Activated T-cell treated with anti-CD3 and anti-CD28 coated beads, Interleukin-2, amount 50 U/mL, for 72 hours (primary cell): ENCODE measurements at regions not wholly inside any gene's neighbourhood (a gene's known extent, or its start where the extent isn't known, plus 50 kb on each side); places are given as distances from the start of the nearest gene placed in this dataset.
"Not testable (repeated sequence)": the region's sequence is repeated elsewhere in the genome, so short reads cannot be mapped to it uniquely, and the experiment has no call there.

Experiments
- ATAC-seq, 2 donors: fragments of 150-1000 bp; cut with Tn5 transposase; replicated peaks in 1 of 2; 2 replicates each; pipeline ENCODE4 v1.10.0; 2021; ENCODE audit warnings: moderate library complexity in 2 of 2, mild to moderate bottlenecking in 1 of 2
- DNase-seq, 2 donors: peaks; one replicate each; pipeline ENCODE4 v3.0.0; 2021 to 2022; ENCODE audit warnings: mixed read lengths in 1 of 2
- H3K27ac Mint-ChIP-seq: one replicate; pipeline ENCODE4 v1.8.0; 2022; ENCODE audit warnings: mild to moderate bottlenecking, moderate library complexity, mixed read lengths
- H3K27me3 Mint-ChIP-seq: one replicate; pipeline ENCODE4 v1.8.0; 2022; ENCODE audit warnings: low read depth, mixed read lengths
- H3K36me3 Mint-ChIP-seq, 2 donors: one replicate each; pipeline ENCODE4 v1.8.0; 2022; ENCODE audit warnings: mixed read lengths in 2 of 2, mild to moderate bottlenecking in 1 of 2; ENCODE audit not compliant: insufficient read depth in 2 of 2
- H3K4me1 Mint-ChIP-seq: one replicate; pipeline ENCODE4 v1.8.0; 2022; ENCODE audit warnings: low read depth, mixed read lengths
- H3K4me3 Mint-ChIP-seq, 2 donors: one replicate each; pipeline ENCODE4 v1.8.0; 2022; ENCODE audit warnings: mild to moderate bottlenecking in 2 of 2, mixed read lengths in 2 of 2, moderate library complexity in 2 of 2
- H3K9me3 Mint-ChIP-seq, 2 donors: one replicate each; pipeline ENCODE4 v1.8.0; 2022; ENCODE audit warnings: mixed read lengths in 2 of 2

DNA sequence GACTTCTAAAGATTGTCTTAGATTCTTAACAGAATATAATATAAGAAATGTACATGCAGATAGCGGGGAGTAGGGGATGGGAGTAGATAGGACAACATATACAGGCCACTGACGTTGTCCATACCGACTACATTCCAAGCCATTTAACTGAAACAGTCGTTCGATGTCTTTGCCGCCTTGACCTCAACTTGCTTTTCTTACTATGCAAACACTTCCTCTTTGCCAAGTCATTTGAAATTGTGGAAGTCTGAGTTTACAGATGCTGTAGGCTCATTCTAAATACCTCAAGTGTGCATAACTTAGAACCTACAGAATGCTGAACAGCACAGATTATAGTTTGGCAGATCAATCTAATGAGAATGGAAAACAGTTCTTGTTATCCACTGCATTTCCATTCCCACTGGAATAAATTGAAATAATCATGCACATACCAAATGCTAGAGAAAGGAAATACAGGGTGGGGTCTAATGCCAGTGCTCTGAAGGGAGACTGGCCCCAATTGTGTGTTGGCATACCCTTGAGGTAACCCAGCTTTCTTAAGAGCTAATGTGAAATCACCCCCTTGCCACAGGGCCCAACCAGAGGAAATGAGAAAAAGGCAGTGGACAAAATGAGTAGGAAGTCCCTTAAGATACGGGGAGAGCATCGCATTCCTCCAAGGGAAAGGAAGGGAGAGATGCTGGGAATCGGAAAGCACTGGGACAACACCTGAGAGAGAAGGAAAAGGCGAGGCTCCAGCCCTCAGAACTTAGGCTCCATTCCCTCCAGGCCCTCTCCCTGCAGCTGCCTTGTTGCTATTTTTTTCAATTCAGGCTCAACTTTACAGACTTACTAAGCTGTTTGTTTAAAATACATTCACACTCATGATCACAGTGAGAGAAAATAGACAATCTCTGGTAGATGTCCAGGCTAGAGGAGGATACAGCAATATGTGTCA, 380.9 kb upstream of the TMTC1 start:
- Mint-ChIP-seq H3K9me3 (no peaks in the 10 kb centered on the region), H3K4me3 (no peak overlapping the region), H3K36me3 (no peaks in the 10 kb centered on the region), H3K27me3 (no peaks in the 10 kb centered on the region), H3K4me1 (no peaks in the 10 kb centered on the region), H3K27ac (no peak overlapping the region)
- DNase-seq, result no peak
- ATAC-seq, result no peak

DNA sequence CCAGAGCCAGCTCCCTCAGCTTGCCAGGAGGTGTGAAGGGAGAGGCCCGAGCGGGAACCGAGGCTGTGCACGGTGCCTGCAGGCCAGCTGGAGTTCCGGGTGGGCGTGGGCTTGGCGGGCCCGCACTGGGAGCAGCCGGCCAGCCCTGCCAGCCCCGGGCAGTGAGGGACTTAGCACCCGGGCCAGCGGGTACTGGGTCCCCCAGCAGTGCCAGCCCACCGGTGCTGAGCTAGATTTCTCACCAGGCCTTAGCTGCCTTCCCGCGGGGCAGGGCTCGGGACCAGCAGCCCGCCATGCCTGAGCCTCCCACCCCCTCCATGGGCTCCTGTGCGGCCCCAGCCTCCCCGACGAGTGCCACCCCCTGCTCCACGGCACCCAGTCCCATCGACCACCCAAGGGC, 373.1 kb upstream of the TMTC1 start:
- not testable (repeated sequence) for H3K4me1 Mint-ChIP-seq, H3K9me3 Mint-ChIP-seq, H3K27me3 Mint-ChIP-seq, H3K27ac Mint-ChIP-seq, H3K36me3 Mint-ChIP-seq, DNase-seq, ATAC-seq, H3K4me3 Mint-ChIP-seq

DNA sequence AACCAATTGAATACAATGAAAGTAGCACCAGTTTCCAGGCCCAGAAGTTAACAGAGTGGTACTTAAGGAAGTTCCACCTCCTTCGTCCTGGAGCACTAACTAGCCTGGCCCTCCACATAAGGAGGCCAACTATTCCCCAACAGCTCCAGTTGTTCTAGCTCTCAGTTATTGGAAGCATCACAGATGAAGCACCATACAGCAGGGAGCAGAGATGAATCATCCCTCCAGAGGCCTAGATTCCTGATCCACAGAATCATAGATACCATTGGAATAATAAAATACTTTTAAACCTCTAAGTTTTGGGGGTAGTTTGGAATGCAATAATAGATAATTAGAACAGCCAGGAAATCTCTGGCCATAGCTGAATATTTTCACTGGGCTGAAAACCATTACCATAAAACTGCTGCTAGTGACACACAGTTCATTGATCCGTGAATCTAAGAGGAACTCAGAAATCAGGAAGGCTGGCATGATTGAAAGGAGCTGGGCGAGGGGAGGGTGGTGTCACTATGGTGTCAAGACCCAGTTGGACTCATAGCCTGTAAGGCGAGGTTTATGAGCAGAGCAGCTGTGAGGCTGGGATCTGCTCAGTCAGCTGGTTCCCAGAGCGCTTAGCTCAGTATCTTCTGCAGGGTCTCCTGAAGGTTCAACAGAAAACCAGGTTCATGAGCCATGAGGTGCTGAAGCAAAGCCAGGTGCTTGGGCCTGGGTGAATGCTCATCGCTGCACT, 371.4 kb upstream of the TMTC1 start:
- DNase-seq (no peak), ATAC-seq (no peak)
- H3K27ac Mint-ChIP-seq, result no peak overlapping the region
- H3K4me1 Mint-ChIP-seq, result no peaks in the 10 kb centered on the region
- no peaks in the 10 kb centered on the region for H3K36me3 Mint-ChIP-seq
- H3K4me3 Mint-ChIP-seq, result no peak overlapping the region
- H3K27me3 Mint-ChIP-seq, result no peaks in the 10 kb centered on the region
- peaks cover 2 to 6% of the 10 kb centered on the region in 2 donors for H3K9me3 Mint-ChIP-seq

DNA sequence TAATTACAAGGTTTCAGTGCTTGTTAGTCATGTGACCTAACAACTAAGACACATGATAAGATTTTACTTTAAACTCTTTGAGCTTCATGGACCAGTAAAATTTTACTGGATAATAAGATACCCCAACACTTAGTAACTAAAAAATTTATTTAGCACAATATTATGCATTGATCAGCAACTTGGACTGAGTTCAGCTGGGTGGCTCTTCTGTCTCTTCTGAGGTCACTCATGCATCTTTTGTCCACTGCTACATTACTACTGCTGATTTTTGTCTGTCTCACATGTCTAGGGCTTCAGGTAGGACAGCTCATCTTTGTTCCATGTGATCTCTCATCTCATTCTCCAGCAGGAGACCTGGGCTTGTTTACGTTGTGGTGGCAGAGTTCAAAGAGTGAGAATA, 370.2 kb upstream of the TMTC1 start:
- Mint-ChIP-seq H3K36me3 (no peaks in the 10 kb centered on the region), H3K27me3 (no peaks in the 10 kb centered on the region), H3K9me3 (peaks cover 2 to 6% of the 10 kb centered on the region in 2 donors), H3K4me1 (no peaks in the 10 kb centered on the region), H3K27ac (no peak overlapping the region), H3K4me3 (no peak overlapping the region)
- ATAC-seq (no peak), DNase-seq (no peak)

DNA sequence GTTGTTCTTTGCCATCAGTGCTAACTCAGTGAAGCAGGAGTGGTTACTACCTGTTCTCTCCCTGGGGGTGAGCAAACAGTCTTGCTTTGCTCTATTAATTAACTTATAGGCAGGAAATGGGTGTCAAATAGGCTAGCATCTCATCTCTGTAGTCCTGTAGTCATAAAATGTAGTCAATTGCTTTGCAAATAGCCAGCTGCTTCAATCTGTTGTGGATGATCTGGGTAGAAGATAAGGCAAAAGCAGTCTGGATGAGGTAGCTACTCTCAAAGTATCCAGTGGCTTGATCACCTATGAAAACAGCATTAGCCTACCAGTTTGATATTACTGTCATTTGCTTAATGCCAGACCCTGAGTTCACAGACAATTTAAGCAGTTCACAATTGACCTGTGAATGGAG, 369.0 kb upstream of the TMTC1 start:
- H3K36me3 Mint-ChIP-seq, result no peaks in the 10 kb centered on the region
- H3K4me1 Mint-ChIP-seq, result no peaks in the 10 kb centered on the region
- no peak overlapping the region for H3K4me3 Mint-ChIP-seq
- ATAC-seq, result no peak
- no peak for DNase-seq
- no peak overlapping the region for H3K27ac Mint-ChIP-seq
- no peaks in the 10 kb centered on the region for H3K27me3 Mint-ChIP-seq
- H3K9me3 Mint-ChIP-seq, result peaks cover 2 to 6% of the 10 kb centered on the region in 2 donors

DNA sequence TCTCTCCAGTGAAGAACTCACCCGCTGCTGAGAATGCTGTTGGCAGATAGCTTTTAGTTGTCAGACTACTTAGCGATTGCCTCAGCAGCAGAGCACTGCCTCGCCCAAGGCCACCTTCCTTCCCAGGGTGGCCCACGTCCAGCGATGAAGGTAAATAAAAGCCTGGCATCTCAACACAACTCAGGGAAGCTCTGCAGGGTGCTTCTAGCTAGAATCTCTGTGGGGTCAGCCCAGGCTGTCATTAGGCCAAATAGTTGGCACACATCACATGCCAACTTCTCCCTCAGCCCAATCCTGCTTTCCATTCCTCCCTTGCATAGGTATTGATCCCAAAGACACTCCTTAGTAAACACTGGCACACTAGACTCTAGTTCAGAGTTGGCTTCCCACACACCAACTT, 368.1 kb upstream of the TMTC1 start:
- H3K27ac Mint-ChIP-seq, result no peak overlapping the region
- H3K9me3 Mint-ChIP-seq, result peaks cover 2 to 6% of the 10 kb centered on the region in 2 donors
- H3K36me3 Mint-ChIP-seq, result no peaks in the 10 kb centered on the region
- H3K4me1 Mint-ChIP-seq, result no peaks in the 10 kb centered on the region
- ATAC-seq (no peak), DNase-seq (no peak)
- H3K27me3 Mint-ChIP-seq, result no peaks in the 10 kb centered on the region
- H3K4me3 Mint-ChIP-seq, result no peak overlapping the region

DNA sequence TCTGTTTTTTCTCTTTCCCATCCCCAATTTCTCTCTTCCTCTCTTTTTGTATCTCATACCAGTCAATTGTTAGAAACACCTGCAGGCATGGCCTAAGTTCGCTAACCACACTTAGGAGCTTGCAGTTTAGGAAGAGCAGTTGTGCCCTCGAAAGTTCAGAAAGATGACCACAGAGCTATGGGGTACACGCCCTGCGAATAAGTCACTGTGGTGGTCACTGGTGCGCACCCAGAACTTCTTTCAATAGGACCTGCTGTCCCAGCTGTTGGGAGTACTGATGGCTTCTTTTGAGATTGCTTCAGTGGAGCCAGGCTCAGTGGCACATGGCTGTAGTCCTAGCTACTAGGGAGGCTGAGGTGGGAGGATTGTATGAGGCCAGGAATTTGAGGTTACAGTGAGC, 362.8 kb upstream of the TMTC1 start:
- H3K4me3 Mint-ChIP-seq, result no peak overlapping the region

DNA sequence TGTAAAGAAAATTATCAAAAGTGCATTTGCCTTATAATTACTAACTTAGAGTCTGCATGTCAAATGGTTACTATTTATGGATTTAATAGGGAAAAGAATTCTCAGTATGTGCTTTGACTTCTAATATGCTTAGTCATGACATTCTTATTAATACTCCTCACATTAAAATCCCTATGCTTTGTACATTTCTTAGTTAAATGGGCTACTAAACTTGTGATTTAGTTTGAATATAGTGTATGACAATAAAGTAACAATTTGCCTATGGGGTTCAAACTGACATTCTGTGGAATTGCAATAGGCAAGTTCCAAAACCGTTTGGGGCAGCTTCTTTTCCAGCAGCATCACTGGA, 361.9 kb upstream of the TMTC1 start:
- no peak for ATAC-seq
- H3K4me3 Mint-ChIP-seq, result no peak overlapping the region

More for the DNA sequence above, 362.8 kb upstream of the TMTC1 start:
- H3K36me3 Mint-ChIP-seq, result no peaks in the 10 kb centered on the region
- no peak overlapping the region for H3K27ac Mint-ChIP-seq
- no peaks in the 10 kb centered on the region for H3K9me3 Mint-ChIP-seq
- DNase-seq (no peak), ATAC-seq (no peak)
- no peaks in the 10 kb centered on the region for H3K4me1 Mint-ChIP-seq
- no peaks in the 10 kb centered on the region for H3K27me3 Mint-ChIP-seq

DNA sequence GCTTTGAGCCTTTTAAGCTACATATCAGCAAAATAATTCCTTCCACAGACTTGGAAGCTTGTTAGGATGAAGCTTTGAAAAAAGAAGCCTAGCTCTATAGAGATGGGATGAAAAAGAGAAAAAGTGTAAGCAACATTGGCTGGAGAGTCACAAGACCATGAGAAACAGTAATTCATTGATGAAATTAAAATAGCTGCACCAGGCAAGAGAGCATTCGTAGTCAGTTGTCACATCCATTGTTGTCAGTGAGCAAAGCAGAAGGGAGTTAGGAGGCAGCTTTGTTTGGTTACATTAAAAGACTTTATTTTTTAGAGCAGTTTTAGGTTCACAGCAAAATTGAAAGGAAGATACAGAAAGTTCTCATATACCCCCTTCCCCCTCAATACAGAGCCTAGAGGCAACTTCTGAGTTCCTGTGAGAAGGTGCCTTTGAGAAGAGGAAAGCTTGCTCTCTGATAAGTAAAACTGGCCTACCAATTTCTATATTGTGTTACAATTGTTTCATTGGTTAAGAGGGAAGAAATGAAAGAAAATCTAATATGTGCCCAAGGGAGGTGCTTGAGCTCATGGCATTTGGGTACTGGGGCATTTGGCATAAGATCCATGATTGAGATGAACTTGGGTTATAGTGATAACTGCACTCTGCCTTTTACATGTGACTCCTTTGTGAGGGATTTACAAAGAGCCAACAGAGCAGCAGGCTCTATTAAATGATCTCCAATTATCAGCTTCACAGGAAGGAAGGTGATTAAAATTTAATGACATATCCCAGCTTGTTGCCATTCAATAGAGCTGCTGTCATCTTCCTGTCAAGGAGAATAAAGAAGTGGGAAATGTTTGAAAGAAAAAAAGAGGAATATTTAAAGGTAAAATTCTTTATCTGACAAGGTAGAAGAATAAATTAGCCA, 361.3 kb upstream of the TMTC1 start:
- Mint-ChIP-seq H3K4me1 (no peaks in the 10 kb centered on the region), H3K27ac (no peak overlapping the region), H3K27me3 (no peaks in the 10 kb centered on the region), H3K36me3 (no peaks in the 10 kb centered on the region), H3K4me3 (no peak overlapping the region), H3K9me3 (peaks cover 0 to 2% of the 10 kb centered on the region in 2 donors)
- ATAC-seq (no peak), DNase-seq (no peak)

More for the DNA sequence above, 361.9 kb upstream of the TMTC1 start:
- Mint-ChIP-seq H3K9me3 (no peaks in the 10 kb centered on the region), H3K27ac (no peak overlapping the region), H3K4me1 (no peaks in the 10 kb centered on the region), H3K36me3 (no peaks in the 10 kb centered on the region), H3K27me3 (no peaks in the 10 kb centered on the region)
- no peak for DNase-seq

DNA sequence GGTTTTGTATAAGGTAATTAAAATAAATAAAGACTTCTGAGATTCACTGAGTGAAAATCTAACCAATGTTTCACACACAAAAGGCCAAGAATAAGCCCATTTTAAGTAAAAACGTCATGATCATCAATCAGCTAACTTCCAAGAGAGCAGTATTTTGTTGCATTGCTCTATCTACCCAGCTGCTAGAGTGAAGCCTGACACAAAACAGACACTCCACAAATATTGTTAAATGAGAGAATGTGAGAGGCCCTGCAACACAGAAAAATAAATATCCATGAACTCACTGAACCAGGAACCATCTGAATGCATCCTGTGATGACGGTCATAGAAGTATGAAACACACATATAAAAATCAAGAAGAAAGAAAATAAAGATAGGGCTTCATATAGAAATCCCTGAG, 358.6 kb upstream of the TMTC1 start:
- DNase-seq (no peak), ATAC-seq (no peak)
- H3K9me3 Mint-ChIP-seq, result peaks cover 0 to 3% of the 10 kb centered on the region in 2 donors
- H3K27me3 Mint-ChIP-seq, result no peaks in the 10 kb centered on the region
- H3K4me3 Mint-ChIP-seq, result no peak overlapping the region
- H3K27ac Mint-ChIP-seq, result no peak overlapping the region
- H3K4me1 Mint-ChIP-seq, result no peaks in the 10 kb centered on the region
- no peaks in the 10 kb centered on the region for H3K36me3 Mint-ChIP-seq

DNA sequence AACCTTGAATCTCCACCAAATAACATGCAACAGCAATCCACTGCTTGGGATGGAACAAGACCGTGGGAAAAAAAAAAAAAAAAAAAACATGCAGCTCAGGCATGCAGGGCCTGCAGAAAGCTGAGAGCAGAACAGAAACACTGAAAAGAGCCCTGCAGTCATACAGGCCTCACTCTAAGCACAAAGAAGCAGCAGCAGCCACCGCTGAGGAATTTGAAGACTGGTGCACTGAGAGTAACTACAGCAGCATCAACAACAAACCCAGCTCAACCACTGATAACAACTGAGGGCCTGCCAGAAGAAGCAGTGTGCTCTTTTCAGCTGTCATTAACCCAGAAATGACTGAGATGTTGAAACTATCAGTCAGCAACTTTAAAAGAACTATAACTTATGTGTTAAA, 354.7 kb upstream of the TMTC1 start:
- DNase-seq (no peak), ATAC-seq (no peak)
- Mint-ChIP-seq H3K36me3 (no peaks in the 10 kb centered on the region), H3K27me3 (no peaks in the 10 kb centered on the region), H3K27ac (no peak overlapping the region), H3K9me3 (peaks cover 0 to 3% of the 10 kb centered on the region in 2 donors), H3K4me1 (no peaks in the 10 kb centered on the region), H3K4me3 (no peak overlapping the region)

DNA sequence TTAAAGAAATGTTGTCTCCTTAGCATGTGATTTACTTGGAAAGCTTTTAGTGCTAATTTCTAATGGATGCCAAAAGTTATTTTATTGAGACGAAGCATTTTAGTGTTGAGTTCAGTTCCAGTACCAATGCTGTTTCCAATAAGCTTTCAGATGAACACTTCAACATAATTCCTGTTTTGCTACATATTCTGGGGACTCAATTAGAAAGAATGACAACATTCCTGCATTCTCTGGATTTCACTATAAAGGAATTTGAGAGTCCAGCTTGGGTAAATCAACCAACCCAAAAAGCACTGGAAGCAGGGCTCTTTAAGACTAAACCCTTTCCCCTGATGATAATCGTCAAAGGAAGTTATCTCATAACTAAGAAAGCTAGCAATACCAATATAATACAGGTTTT, 353.0 kb upstream of the TMTC1 start:
- H3K4me3 Mint-ChIP-seq, result no peak overlapping the region
- H3K27me3 Mint-ChIP-seq, result no peaks in the 10 kb centered on the region
- H3K36me3 Mint-ChIP-seq, result no peaks in the 10 kb centered on the region
- peaks cover 2 to 3% of the 10 kb centered on the region in 2 donors for H3K9me3 Mint-ChIP-seq
- no peaks in the 10 kb centered on the region for H3K4me1 Mint-ChIP-seq
- no peak for ATAC-seq
- DNase-seq, result no peak
- no peak overlapping the region for H3K27ac Mint-ChIP-seq

DNA sequence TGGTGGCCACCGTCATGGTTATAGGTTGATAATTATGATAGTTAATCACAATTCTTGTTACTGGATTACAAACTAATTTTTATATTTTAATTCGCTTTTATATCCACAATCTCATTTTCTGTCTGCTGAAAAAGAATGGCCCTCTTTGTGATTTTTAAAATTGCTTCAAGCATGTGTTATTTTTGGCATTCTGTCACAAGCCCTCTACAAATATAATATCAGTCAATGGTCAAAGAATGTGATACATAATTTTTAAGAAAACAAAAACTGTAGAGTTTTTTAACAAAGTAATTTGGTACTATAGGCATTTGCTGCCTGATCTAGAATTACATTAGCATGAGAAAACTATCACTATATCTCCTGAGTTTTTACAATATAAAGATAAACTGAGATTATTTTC, 352.0 kb upstream of the TMTC1 start:
- Mint-ChIP-seq H3K9me3 (peaks cover 2 to 3% of the 10 kb centered on the region in 2 donors), H3K4me1 (no peaks in the 10 kb centered on the region), H3K27me3 (no peaks in the 10 kb centered on the region), H3K36me3 (no peaks in the 10 kb centered on the region), H3K27ac (no peak overlapping the region), H3K4me3 (no peak overlapping the region)
- no peak for DNase-seq
- no peak for ATAC-seq
